ENCODE measurements at regions not wholly inside any gene's neighbourhood (a gene's known extent, or its start where the extent isn't known, plus 50 kb on each side); places are given as distances from the start of the nearest gene placed in this dataset.

DNA sequence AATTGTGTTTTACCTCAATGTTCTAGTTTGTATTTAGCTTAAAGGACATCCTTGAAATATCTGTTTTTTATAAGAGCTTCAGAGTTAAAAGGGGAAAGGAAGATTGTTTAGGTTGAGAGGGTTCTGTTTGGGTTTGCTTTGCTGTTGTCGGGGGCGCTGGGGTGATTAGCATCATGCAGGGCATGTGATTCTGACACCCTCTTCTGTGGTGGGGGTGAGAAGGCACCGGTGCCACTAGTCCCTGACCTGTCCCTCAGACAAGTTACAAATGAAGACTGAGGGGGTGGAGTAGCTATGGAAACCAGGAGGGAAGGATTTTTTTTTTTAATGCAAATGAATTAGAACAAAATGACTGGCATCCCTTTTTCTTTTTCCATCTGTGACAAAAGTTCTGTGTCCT is 291.3 kb downstream of the RPAP3 start:
- TF ChIP-seq NFRKB (IDR thresholded peaks at IDR 0.05) = no peak
- TF ChIP-seq LEF1 (IDR thresholded peaks at IDR 0.05; ENCODE audit: borderline replicate concordance) = no peak
- TF ChIP-seq ELF4 (IDR thresholded peaks at IDR 0.05) = no peak
- no peak for TF ChIP-seq FOXA1 (IDR thresholded peaks at IDR 0.05)
- no peak for TF ChIP-seq FOXM1 (IDR thresholded peaks at IDR 0.05; ENCODE audit: borderline replicate concordance)
- no peak for TF ChIP-seq SP1 (IDR thresholded peaks at IDR 0.05)
- TF ChIP-seq, protein P1, sequence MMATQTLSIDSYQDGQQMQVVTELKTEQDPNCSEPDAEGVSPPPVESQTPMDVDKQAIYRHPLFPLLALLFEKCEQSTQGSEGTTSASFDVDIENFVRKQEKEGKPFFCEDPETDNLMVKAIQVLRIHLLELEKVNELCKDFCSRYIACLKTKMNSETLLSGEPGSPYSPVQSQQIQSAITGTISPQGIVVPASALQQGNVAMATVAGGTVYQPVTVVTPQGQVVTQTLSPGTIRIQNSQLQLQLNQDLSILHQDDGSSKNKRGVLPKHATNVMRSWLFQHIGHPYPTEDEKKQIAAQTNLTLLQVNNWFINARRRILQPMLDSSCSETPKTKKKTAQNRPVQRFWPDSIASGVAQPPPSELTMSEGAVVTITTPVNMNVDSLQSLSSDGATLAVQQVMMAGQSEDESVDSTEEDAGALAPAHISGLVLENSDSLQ (IDR thresholded peaks at IDR 0.05) = no peak
- no peak for TF ChIP-seq BHLHE40 (IDR thresholded peaks at IDR 0.05; ENCODE audit: borderline replicate concordance)
- TF ChIP-seq TARDBP (IDR thresholded peaks at IDR 0.05) = no peak

Data from HEK293T (cell line).